NCI-H345 treated with DMSO at 0.1 percent for 48 hours (cell line): ENCODE measurements at regions not wholly inside any gene's neighbourhood (a gene's known extent, or its start where the extent isn't known, plus 50 kb on each side); places are given as distances from the start of the nearest gene placed in this dataset.

ENCODE experiments used
- DNase-seq: peaks from one replicate; lab custom pipeline; 2025; ENCODE audit not compliant: unreplicated experiment; lab: John Stamatoyannopoulos, UW

GRCh38 chr6:170117111-170117972, 173.5 kb downstream of the DLL1 start:
- no peak for DNase-seq

- no peak for DNase-seq
Measured at GRCh38 chr6:170116636-170117035, 174.2 kb downstream of the DLL1 start.

DNA sequence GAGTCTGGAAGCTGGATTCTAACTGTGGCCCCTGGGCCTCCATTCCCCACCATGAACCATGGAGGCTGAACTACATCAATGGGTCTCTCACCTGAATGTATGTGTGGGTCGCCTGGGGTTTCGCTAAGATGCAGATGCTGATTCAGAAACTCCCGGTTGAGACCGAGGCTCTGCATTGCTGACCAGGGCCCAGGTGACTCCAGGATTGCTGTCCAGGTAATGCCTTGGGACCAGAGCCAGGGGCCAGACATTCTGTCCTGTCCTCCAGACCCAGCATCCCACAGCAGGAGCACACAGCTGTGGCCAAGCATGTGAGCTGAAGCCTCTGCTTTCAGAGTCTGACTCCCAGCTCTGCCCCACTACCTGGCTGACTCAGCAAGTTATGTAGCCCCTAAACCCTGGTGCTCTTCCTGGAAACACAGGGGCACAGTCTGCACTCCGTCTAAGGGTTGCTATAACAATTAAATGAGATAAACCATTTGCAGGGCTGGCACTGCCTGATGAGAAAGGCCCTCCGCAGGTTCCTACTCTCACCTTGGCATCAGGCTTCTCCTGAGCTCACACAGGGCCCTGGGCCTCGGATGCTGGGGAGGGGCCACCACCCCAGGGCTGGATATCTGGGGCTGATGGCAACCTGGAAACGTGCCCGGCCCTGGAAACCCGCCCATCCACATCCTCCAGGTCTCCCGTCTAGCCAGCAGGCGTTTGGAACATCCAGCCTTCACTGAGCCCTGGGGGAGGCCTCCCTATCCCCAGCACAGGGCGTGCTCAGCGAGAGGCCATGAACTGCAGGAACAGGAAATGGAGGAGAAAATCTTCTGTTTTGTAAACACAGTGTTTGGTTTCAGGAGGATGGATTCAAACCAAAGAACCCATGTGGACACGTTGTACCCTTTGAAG, 175.7 kb downstream of the DLL1 start:
- DNase-seq: no peak

- DNase-seq: no peak
Measured at GRCh38 chr6:170114187-170114945, 176.5 kb downstream of the DLL1 start.

- DNase-seq: no peak
Measured at GRCh38 chr6:170113141-170113540, 177.7 kb downstream of the DLL1 start.

DNA sequence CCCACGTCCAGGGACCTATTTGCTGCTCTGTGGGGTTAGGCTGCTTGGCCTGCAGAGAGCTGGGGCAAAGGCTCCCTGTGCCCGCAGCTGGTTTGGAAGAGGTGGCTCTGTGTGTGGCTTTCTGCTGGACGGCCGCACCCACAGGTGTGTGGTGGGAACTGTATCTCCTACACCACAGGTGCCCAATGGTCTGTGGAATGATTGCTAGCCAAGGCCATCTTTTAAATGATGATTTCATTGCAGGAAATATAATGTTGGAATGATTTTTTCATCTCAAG, 178.4 kb downstream of the DLL1 start:
- DNase-seq: no peak

DNA sequence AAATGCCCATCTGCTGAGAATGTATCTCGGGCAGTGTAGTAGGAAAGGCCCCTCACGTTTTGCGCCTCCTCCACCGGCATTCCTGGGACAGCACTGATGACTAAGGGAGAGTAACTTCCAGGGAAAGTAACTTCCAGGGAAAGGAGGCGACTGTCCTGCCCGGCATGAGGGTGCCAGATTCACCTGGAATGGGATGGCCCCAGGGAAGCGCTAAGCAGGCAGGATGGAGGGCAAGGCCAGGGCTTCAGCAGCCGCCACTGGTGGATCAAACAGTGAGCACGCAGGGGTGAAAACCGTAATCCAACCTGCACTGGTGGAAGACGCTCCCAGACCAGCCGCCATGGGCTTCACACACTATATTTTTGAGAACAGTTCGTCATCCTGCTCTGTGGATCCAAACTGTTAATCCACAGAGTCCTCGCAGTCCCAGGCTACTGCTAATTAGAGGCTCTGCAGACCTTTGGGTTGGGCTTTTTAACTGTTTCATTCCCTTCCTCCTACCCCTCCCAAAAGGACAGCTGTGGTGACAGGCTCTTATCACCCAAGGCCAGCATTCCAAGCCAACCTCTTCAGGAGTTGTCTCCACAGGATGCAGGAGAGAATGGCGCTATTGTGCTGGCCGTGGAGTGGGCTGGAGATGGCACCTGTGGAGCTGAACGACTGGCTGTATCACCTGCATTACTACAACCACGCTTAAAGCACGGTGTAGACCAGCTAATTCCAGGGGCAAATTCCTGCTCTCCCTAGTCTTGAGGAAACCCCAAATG, 178.9 kb downstream of the DLL1 start:
- no peak for DNase-seq

DNA sequence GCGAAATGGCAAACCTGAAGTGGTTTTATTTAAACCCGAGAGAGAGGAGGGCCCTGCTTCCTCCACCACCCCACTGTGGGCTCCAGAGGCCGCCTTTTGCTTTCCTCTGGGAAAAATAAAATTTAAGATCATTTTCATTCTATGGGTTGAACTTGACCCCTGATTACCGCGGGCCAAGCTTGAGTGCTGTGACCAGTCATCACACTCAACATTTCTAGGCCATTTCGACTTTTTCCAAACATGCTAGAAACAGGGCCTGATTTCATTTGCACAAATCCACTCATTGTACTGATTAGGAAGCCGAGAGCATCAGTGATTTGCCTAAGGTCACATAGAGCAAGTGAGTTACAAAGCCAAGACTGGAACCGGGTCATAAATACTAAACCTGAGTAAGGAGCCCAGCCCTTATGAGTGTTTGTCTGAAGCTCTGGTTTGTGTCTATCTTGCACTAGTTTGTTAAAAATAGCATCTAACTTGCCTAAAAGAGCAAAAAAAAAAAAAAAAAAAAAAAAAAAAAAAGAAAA, 179.7 kb downstream of the DLL1 start:
- DNase-seq: no peak

GRCh38 chr6:170110201-170111140, 180.4 kb downstream of the DLL1 start:
- no peak for DNase-seq

DNA sequence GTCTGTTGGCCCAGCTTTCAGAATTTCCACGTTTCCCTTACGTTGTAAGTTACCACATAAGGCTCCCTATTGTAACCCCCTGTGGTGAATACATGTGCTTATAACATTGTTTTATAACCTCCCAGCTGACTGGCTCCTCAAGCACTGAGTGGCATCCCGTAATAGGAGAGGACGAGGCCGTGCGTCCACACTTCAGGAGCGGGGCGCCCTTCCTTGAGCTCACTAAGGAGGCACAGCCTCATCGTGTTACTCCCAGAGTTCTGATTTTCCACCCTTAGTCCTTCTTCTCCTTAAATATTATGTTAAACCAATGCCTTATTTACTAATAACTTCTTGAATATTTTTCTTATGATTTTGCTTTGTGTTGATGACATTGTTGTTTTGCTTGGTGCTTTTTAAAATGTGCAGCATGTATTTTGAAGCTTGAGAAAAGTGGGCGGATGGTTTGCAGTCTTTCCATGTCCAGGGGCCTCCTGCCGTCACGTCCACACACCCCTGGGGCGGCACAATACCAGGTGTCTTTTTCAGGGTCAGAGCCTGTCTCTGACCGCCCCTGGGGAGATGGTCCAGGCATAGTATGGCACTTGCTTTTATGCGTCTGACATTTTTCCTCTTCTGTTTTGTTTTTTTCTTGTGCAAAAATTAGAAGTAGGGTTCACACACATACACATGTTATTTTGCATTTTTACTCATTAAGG, 181.8 kb downstream of the DLL1 start:
- no peak for DNase-seq

- DNase-seq: no peak
Measured at GRCh38 chr6:170108456-170108855, 182.4 kb downstream of the DLL1 start.

GRCh38 chr6:170107606-170108222, 183.2 kb downstream of the DLL1 start:
- DNase-seq: no peak

GRCh38 chr6:170106906-170107525, 183.9 kb downstream of the DLL1 start:
- no peak for DNase-seq

DNA sequence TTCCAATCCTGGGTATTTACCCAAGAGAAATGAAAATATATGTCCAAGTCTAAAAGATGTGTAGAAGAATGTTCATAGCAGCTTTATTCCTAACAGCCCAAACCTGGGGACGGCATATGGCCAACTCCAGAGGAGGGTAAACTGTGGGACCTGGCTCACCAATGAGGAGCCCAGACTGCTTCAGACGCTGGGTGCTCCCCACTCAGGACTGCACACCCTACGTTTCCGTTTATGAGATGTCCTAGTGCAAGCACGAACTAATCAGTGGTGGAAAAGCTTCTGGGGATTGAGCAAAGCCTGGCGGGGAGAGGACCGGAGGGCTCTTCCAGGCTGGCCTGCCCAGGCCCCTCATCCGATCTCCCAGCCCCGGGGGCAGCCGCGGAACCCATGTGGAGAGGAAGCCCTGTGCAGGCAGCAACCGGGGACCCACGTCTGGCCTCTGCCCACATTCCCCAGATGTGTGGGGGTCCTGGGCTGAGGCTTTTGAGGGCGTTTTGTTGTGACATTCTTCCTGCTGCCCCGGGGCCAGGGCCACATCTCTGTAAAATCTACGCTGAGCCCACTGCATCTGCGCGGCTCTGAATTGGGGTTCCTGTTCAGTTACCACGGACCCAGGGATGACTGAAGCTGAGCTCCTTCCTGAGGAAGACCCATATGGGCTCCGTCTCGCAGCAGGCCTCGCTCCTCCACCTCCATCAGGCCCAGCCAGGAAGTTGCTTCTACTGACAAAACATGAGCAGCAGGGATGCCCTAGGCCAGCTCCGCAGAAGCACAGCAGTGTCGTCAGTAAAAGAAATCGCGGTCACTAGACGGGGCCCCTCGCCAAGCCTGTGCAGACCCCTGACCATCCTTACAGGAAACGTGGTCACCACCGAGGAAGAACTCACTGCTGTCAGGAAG, 188.0 kb downstream of the DLL1 start:
- DNase-seq: no peak

DNA sequence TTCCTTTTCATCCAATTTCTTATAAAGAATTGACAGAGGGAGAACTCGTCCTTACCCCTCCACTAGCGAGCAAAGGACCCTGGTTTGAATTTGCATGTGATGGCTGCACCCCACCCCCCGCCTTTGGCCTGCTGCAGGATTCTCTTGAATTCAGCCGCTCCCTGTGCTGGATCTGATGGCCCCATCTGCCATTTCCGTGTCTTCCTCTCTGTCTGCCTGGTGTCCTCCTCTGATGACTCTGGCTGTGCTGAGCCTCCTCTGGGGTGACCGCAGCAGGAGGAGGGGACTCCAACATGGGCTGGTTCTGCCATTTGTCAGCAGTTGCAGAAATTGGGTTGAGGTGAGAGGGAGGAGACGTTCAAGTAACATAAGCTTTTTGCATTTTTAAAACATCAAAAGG, 188.8 kb downstream of the DLL1 start:
- DNase-seq: no peak

DNA sequence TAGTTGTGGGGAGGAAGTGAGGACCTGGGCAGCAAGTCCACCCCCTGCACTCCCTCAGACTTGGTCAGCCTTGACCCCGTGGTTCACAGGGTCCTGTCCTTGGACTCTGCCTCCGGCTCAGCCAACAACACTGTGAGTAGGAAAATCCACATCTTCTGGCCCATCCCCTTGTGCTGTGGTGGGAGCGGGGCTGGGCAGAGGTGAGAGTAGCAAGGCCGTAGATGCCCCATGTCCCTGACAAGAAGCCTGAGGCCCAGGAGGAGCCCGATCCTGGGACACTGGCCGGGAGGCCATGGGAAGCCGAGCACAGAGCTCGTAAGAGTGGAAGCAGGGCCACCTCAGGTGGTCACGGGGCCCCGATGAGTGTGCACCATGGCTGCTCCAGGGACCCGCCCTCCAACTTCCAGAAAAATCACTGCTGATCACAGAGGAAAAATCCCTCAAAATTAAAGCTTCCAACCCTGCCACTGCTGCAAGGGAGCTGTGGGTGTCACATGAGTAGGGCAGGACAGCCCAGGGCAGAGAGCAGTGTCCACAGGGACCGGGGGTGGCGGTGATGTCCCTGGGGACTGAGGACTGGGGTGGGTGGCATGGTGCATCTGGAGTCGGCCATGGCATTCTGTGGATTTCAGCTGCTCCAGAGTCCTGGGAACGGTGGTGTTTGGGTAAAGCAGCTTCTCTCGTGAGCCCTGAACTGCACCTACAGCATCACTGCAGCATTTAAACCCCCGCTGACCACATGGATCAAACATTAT, 189.4 kb downstream of the DLL1 start:
- DNase-seq: no peak
